Hepatocyte (in vitro differentiated cells): ENCODE measurements at regions not wholly inside any gene's neighbourhood (a gene's known extent, or its start where the extent isn't known, plus 50 kb on each side); places are given as distances from the start of the nearest gene placed in this dataset. TPM values are rescaled to one million over a fixed set of nuclear protein-coding genes. Genes with fewer than 3 reads are reported as not detected.

ENCODE experiments used
- DNase-seq: peaks from one replicate; pipeline ENCODE4 v3.0.0-alpha.2; 2016; ENCODE audit warnings: low spot score
- H2AFZ ChIP-seq: fragments of 200-600 bp; sonication (generic); 2 replicates; pipeline ENCODE4 v1.6.0; 2016; ENCODE audit warnings: antibody characterized with exemption, mild to moderate bottlenecking
- H3K27ac ChIP-seq: fragments of 200-600 bp; sonication (generic); 2 replicates; pipeline ENCODE4 v1.5.1; 2016; ENCODE audit warnings: mild to moderate bottlenecking
- H3K27me3 ChIP-seq: fragments of 200-600 bp; sonication (generic); 2 replicates; pipeline ENCODE4 v1.6.1; 2016
- H3K36me3 ChIP-seq: fragments of 200-600 bp; sonication (generic); replicated peaks from 2 replicates; pipeline ENCODE4 v1.5.1; 2016; ENCODE audit warnings: low read depth; ENCODE audit not compliant: insufficient read depth
- H3K4me1 ChIP-seq: fragments of 200-600 bp; sonication (generic); 2 replicates; pipeline ENCODE4 v1.5.1; 2016; ENCODE audit warnings: mild to moderate bottlenecking, moderate library complexity; ENCODE audit not compliant: insufficient read depth
- H3K4me2 ChIP-seq: fragments of 200-600 bp; sonication (generic); 2 replicates; pipeline ENCODE4 v1.6.0; 2016
- H3K4me3 ChIP-seq: fragments of 200-600 bp; sonication (generic); 2 replicates; pipeline ENCODE4 v1.5.1; 2016; ENCODE audit warnings: mild to moderate bottlenecking
- H3K79me2 ChIP-seq: fragments of 200-600 bp; sonication (generic); 2 replicates; pipeline ENCODE4 v1.6.0; 2017; ENCODE audit warnings: mild to moderate bottlenecking
- H3K9me2 ChIP-seq: fragments of 200-600 bp; sonication (generic); replicated peaks from 2 replicates; pipeline ENCODE4 v1.6.0; 2017; ENCODE audit warnings: mild to moderate bottlenecking; ENCODE audit not compliant: insufficient read depth
- H3K9me3 ChIP-seq: fragments of 200-600 bp; sonication (generic); 2 replicates; pipeline ENCODE4 v1.5.1; 2016; ENCODE audit warnings: low read depth, mild to moderate bottlenecking
- H4K20me1 ChIP-seq: fragments of 200-600 bp; sonication (generic); 2 replicates; pipeline ENCODE4 v1.6.0; 2016; ENCODE audit warnings: mild to moderate bottlenecking; ENCODE audit not compliant: insufficient read depth, poor library complexity, severe bottlenecking
- EZH2 ChIP-seq: fragments of 200-600 bp; sonication (generic); IDR thresholded peaks from 2 replicates; pipeline ENCODE4 v1.6.1; 2016; ENCODE audit warnings: antibody characterized with exemption, mild to moderate bottlenecking, borderline replicate concordance
- EZH2phosphoT487 ChIP-seq: fragments of 200-600 bp; sonication (generic); IDR thresholded peaks from one replicate; pipeline ENCODE4 v1.6.1; 2018; ENCODE audit warnings: antibody characterized with exemption, mild to moderate bottlenecking, low read depth, moderate library complexity; ENCODE audit not compliant: unreplicated experiment, severe bottlenecking
- WGBS: methylation state at CpG from one replicate; pipeline ENCODE4 v1.1.6; 2016; ENCODE audit warnings: low lambda C conversion rate; ENCODE audit errors: missing lambda C conversion rate; 5-methylcytosine and 5-hydroxymethylcytosine counted together
- small RNA-seq: library from RNA; depleted of rRNA; stranded (forward); fragments of <200 nt; gene quantifications from one replicate; pipeline ENCODE3, GENCODE V24; 2014
- TF ChIP-seq, protein P1 (sequence below): fragments of 200-600 bp; sonication (generic); IDR thresholded peaks from 2 replicates; pipeline ENCODE4 v1.5.1; 2016; ENCODE audit warnings: antibody characterized with exemption, mild to moderate bottlenecking; ENCODE audit not compliant: poor library complexity

- WGBS: 68% methylated on average over 2 of the region's 2 CpGs
Measured at GRCh38 chr7:120216947-120217346, 56.0 kb upstream of the KCND2 start.

GRCh38 chr7:120218712-120219111 is 54.3 kb upstream of the KCND2 start:
- Histone ChIP-seq H3K4me2 (no peak overlapping the region), H3K4me1 (no peaks in the 10 kb centered on the region), H3K79me2 (no peaks in the 10 kb centered on the region), H4K20me1 (no peaks in the 10 kb centered on the region), H2AFZ (no peak overlapping the region), H3K36me3 (no peaks in the 10 kb centered on the region), H3K9me3 (no peaks in the 10 kb centered on the region), H3K27ac (no peak overlapping the region), H3K27me3 (no peaks in the 10 kb centered on the region), H3K9me2 (no peaks in the 10 kb centered on the region), H3K4me3 (no peak overlapping the region)
- TF ChIP-seq, protein P1, sequence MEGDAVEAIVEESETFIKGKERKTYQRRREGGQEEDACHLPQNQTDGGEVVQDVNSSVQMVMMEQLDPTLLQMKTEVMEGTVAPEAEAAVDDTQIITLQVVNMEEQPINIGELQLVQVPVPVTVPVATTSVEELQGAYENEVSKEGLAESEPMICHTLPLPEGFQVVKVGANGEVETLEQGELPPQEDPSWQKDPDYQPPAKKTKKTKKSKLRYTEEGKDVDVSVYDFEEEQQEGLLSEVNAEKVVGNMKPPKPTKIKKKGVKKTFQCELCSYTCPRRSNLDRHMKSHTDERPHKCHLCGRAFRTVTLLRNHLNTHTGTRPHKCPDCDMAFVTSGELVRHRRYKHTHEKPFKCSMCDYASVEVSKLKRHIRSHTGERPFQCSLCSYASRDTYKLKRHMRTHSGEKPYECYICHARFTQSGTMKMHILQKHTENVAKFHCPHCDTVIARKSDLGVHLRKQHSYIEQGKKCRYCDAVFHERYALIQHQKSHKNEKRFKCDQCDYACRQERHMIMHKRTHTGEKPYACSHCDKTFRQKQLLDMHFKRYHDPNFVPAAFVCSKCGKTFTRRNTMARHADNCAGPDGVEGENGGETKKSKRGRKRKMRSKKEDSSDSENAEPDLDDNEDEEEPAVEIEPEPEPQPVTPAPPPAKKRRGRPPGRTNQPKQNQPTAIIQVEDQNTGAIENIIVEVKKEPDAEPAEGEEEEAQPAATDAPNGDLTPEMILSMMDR: no peak
- TF ChIP-seq EZH2phosphoT487 (no peak), EZH2 (no peak)
- DNase-seq: no peak

More at GRCh38 chr7:120216947-120217346, 56.0 kb upstream of the KCND2 start:
- H3K4me3 ChIP-seq: no peak overlapping the region
- H3K9me3 ChIP-seq: no peaks in the 10 kb centered on the region
- no peaks in the 10 kb centered on the region for H3K27me3 ChIP-seq
- H4K20me1 ChIP-seq: no peaks in the 10 kb centered on the region
- H3K79me2 ChIP-seq: no peaks in the 10 kb centered on the region
- no peak overlapping the region for H3K4me2 ChIP-seq
- no peak for DNase-seq
- H3K36me3 ChIP-seq: no peaks in the 10 kb centered on the region
- no peak overlapping the region for H2AFZ ChIP-seq
- no peaks in the 10 kb centered on the region for H3K4me1 ChIP-seq
- TF ChIP-seq, protein P1: no peak
- TF ChIP-seq EZH2phosphoT487: no peak
- TF ChIP-seq EZH2: no peak
- H3K27ac ChIP-seq: no peak overlapping the region
- no peaks in the 10 kb centered on the region for H3K9me2 ChIP-seq

DNA sequence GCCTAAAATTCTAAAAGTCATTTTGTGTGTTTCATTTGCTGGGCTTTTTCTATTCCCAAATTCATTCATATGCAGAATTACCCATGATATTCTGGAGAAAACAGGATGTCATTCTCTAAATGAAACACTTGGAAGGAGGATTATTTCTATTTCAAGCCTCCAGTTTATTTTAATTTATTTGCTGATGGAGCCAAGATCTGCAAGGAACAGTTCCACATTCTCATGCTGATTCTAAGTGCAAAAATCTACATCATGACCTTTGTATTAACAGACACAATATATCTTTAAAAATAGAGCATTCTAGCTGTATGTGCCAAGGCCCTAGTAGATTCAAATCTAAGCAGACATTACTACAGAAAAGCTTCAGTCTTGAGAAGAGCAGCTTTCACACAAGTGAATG is 51.3 kb upstream of the KCND2 start:
- Histone ChIP-seq H3K27me3 (no peaks in the 10 kb centered on the region), H3K79me2 (no peaks in the 10 kb centered on the region), H3K4me2 (no peak overlapping the region), H3K9me3 (no peaks in the 10 kb centered on the region), H3K27ac (no peak overlapping the region), H2AFZ (no peak overlapping the region), H3K4me1 (no peaks in the 10 kb centered on the region), H4K20me1 (no peaks in the 10 kb centered on the region), H3K4me3 (no peak overlapping the region), H3K36me3 (no peaks in the 10 kb centered on the region), H3K9me2 (no peaks in the 10 kb centered on the region)
- DNase-seq: no peak
- TF ChIP-seq, protein P1: no peak
- TF ChIP-seq EZH2 (no peak), EZH2phosphoT487 (no peak)

Small RNA genes in the stretch of these regions (small RNA-seq; reads per million reads assigned to genes)
- not detected for gene RNU1-29P
